Left lung (tissue), 4 donors: ENCODE measurements at regions not wholly inside any gene's neighbourhood (a gene's known extent, or its start where the extent isn't known, plus 50 kb on each side); places are given as distances from the start of the nearest gene placed in this dataset.

ENCODE experiments used
- ATAC-seq: fragments of 200-7000 bp; cut with Tn5 transposase; one replicate; pipeline ENCODE4 v1.9.1; 2020; ENCODE audit warnings: moderate library complexity
- DNase-seq, 4 donors: peaks; one replicate each; pipeline ENCODE4 v3.0.0-alpha.2; 2013 to 2020
- H3K27ac ChIP-seq, 2 donors: fragments of 200-600 bp; sonication (generic) in 1 of 2; one replicate each; pipeline versions ENCODE4 v1.5.0 to v1.8.0; 2020 to 2021
- H3K27me3 ChIP-seq, 2 donors: fragments of 200-600 bp; sonication (generic) in 1 of 2; one replicate each; pipeline versions ENCODE4 v1.5.0 to v1.8.0; 2020 to 2021
- H3K36me3 ChIP-seq, 2 donors: fragments of 200-600 bp; sonication (generic) in 1 of 2; one replicate each; pipeline versions ENCODE4 v1.5.0 to v1.8.0; 2020 to 2021
- H3K4me1 ChIP-seq, 2 donors: fragments of 200-600 bp; one replicate each; pipeline ENCODE4 v1.8.0; 2021
- H3K4me3 ChIP-seq, 2 donors: fragments of 200-600 bp; sonication (generic) in 1 of 2; one replicate each; pipeline versions ENCODE4 v1.5.0 to v1.8.0; 2020 to 2021; ENCODE audit warnings: mild to moderate bottlenecking in 1 of 2
- H3K9me3 ChIP-seq, 2 donors: fragments of 200-600 bp; sonication (generic) in 1 of 2; one replicate each; pipeline versions ENCODE4 v1.5.0 to v1.8.0; 2020 to 2021
- CTCF ChIP-seq, 2 donors: fragments of 200-600 bp; sonication (generic) in 1 of 2; IDR thresholded peaks; one replicate each; pipeline versions ENCODE4 v1.5.0 to v1.8.0; 2021; ENCODE audit warnings: antibody characterized with exemption in 2 of 2
- intact Hi-C, 2 donors: fragments of 100-400 bp; cut with DNase I; formaldehyde crosslinking; loops; one replicate each; pipeline versions ENCODE4 v1.11.2 to v1.14.2; 2022
- donor health status: DM: no; HTN: yes; CAD: no.
- donor health status: DM: no; HTN: no; CAD: no.

GRCh38 chr13:48160606-48161278, 65.8 kb upstream of the MED4 start:
- peaks cover 17 to 72% of the 10 kb centered on the region in 2 donors for H3K4me1 ChIP-seq
- no peak overlapping the region for H3K4me3 ChIP-seq
- no peaks in the 10 kb centered on the region for H3K9me3 ChIP-seq
- DNase-seq (no peak), ATAC-seq (no peak)
- no peak for TF ChIP-seq CTCF (IDR thresholded peaks at IDR 0.05)
- intact Hi-C loops: no loop called here
- H3K27me3 ChIP-seq: no peaks in the 10 kb centered on the region
- H3K27ac ChIP-seq: peak overlapping the region; percentile 77 to 99
- H3K36me3 ChIP-seq: no peaks in the 10 kb centered on the region

DNA sequence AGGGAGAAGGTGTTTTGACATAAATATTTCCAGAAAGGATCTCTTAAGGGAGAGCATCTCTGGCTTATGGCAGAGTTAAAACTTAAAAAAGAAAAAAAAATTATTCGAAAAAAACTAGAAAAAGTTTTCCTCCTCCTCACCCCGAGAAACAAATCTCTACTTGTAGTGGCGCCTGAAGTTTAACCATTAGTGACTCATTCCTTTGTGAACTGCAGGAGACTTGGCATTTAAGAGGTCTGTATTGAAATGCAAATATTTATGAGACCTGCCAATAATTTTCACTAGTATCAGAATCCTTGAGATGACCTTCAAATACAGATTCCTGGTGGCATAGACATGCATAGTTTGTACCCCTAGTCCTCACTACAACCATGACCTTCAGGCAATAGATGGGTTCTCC, 64.9 kb upstream of the MED4 start:
- Histone ChIP-seq H3K9me3 (no peaks in the 10 kb centered on the region), H3K4me1 (peaks cover 20 to 81% of the 10 kb centered on the region in 2 donors), H3K4me3 (no peak overlapping the region), H3K27me3 (no peaks in the 10 kb centered on the region), H3K27ac (peak overlapping the region; percentile 65 to 99), H3K36me3 (no peaks in the 10 kb centered on the region)
- intact Hi-C loops: no loop called here
- no peak for TF ChIP-seq CTCF (IDR thresholded peaks at IDR 0.05)
- ATAC-seq (no peak), DNase-seq (no peak)

- Histone ChIP-seq H3K27ac (peak overlapping the region; percentile 65 to 99), H3K4me3 (no peak overlapping the region), H3K9me3 (no peaks in the 10 kb centered on the region), H3K27me3 (no peaks in the 10 kb centered on the region), H3K36me3 (no peaks in the 10 kb centered on the region), H3K4me1 (peaks cover 20 to 85% of the 10 kb centered on the region in 2 donors)
- intact Hi-C loops: no loop called here
- no peak for TF ChIP-seq CTCF (IDR thresholded peaks at IDR 0.05)
- ATAC-seq (no peak), DNase-seq (no peak)
These were observed 64.5 kb upstream of the MED4 start for GRCh38 chr13:48159401-48159800.

GRCh38 chr13:48158915-48159314, 64.0 kb upstream of the MED4 start:
- peak overlapping the region; percentile 65 to 99 for H3K27ac ChIP-seq
- H3K4me1 ChIP-seq: peaks cover 20 to 87% of the 10 kb centered on the region in 2 donors
- H3K9me3 ChIP-seq: no peaks in the 10 kb centered on the region
- ATAC-seq (no peak), DNase-seq (peak in 1 of 4 donors; percentile 41)
- no peak overlapping the region for H3K4me3 ChIP-seq
- no peaks in the 10 kb centered on the region for H3K27me3 ChIP-seq
- intact Hi-C loops: no loop called here
- H3K36me3 ChIP-seq: no peaks in the 10 kb centered on the region
- no peak for TF ChIP-seq CTCF (IDR thresholded peaks at IDR 0.05)

- Histone ChIP-seq H3K36me3 (no peaks in the 10 kb centered on the region), H3K27ac (peak overlapping the region; percentile 65 to 99), H3K27me3 (no peaks in the 10 kb centered on the region), H3K4me1 (peaks cover 20 to 83% of the 10 kb centered on the region in 2 donors), H3K9me3 (no peaks in the 10 kb centered on the region), H3K4me3 (no peak overlapping the region)
- intact Hi-C loops: no loop called here
- DNase-seq (peak in 1 of 4 donors; percentile 40), ATAC-seq (peak; percentile 23)
- TF ChIP-seq CTCF (IDR thresholded peaks at IDR 0.05): no peak
These were observed 63.4 kb upstream of the MED4 start for GRCh38 chr13:48158290-48158689.
